B cell (primary cell): ENCODE measurements at regions not wholly inside any gene's neighbourhood (a gene's known extent, or its start where the extent isn't known, plus 50 kb on each side); places are given as distances from the start of the nearest gene placed in this dataset.
"Not testable (repeated sequence)": the region's sequence is repeated elsewhere in the genome, so short reads cannot be mapped to it uniquely, and the experiment has no call there.

Experiments
- ATAC-seq: fragments of 200-7000 bp; cut with Tn5 transposase; one replicate; pipeline ENCODE4 v1.10.0; 2021; ENCODE audit warnings: low read depth, mild to moderate bottlenecking, moderate number of reproducible peaks, moderate library complexity
- CTCF ChIA-PET: fragments of 350-600 bp; sonication (Branson Sonifier 250); formaldehyde crosslinking; loops from one replicate; lab custom pipeline; 2021; ENCODE audit warnings: antibody characterized with exemption, inconsistent platforms; lab: Charles Lee
- POLR2A ChIA-PET: fragments of 350-600 bp; sonication (Branson Sonifier 250); formaldehyde crosslinking; loops from one replicate; lab custom pipeline; 2021; ENCODE audit warnings: antibody characterized with exemption; lab: Charles Lee
- DNase-seq: peaks from one replicate; pipeline ENCODE4 v3.0.0; 2013
- H2AFZ ChIP-seq: 2 replicates; pipeline ENCODE4 v1.6.1; 2012; ENCODE audit warnings: mild to moderate bottlenecking, low read depth, low read length; ENCODE audit not compliant: insufficient read depth, poor library complexity, severe bottlenecking
- H3K27ac ChIP-seq, 2 donors: 1 replicate in 1 of 2; 2 replicates in 1 of 2; pipeline ENCODE4 v1.5.1; 2012 to 2013; ENCODE audit warnings: low read length in 2 of 2, mild to moderate bottlenecking in 2 of 2, moderate library complexity in 1 of 2
- H3K27me3 ChIP-seq, 4 experiments: fragments of 200-600 bp in 1 of 4; sonication (generic) in 1 of 4; replicated peaks in 1 of 4; 1 replicate in 2 of 4; 2 replicates in 2 of 4; pipeline versions ENCODE4 v1.6.1 to v1.7.0; 2013 to 2016; ENCODE audit warnings: low read length in 3 of 4, mild to moderate bottlenecking in 2 of 4, mixed read lengths in 1 of 4, moderate library complexity in 1 of 4; ENCODE audit not compliant: insufficient read depth in 4 of 4, control insufficient read depth in 3 of 4; ENCODE audit errors: control extremely low read depth in 1 of 4
- H3K36me3 ChIP-seq, 2 experiments: replicated peaks in 1 of 2; 1 replicate in 1 of 2; 2 replicates in 1 of 2; pipeline versions ENCODE4 v1.6.1 to v1.7.1; 2013; ENCODE audit warnings: low read length in 1 of 2; ENCODE audit not compliant: insufficient read depth in 2 of 2, control insufficient read depth in 1 of 2; ENCODE audit errors: control extremely low read depth in 1 of 2, extremely low read depth in 1 of 2
- H3K4me1 ChIP-seq, 2 donors: fragments of 200-600 bp in 1 of 2; sonication (generic) in 1 of 2; 1 replicate in 1 of 2; 2 replicates in 1 of 2; pipeline versions ENCODE4 v1.5.1 to v1.6.1; 2013 to 2017; ENCODE audit warnings: low read length in 2 of 2; ENCODE audit not compliant: control insufficient read depth in 2 of 2, insufficient read depth in 2 of 2
- H3K4me2 ChIP-seq: replicated peaks from 2 replicates; pipeline ENCODE3; 2012; ENCODE audit warnings: mild to moderate bottlenecking, low read depth, low read length; ENCODE audit not compliant: poor library complexity, severe bottlenecking
- H3K4me3 ChIP-seq, 5 experiments: fragments of 200-600 bp in 1 of 5; sonication (generic) in 1 of 5; 1 replicate in 3 of 5; 2 replicates in 2 of 5; pipeline versions ENCODE4 v1.5.1 to v1.7.0; 2011 to 2016; ENCODE audit warnings: low read length in 4 of 5, mild to moderate bottlenecking in 4 of 5, low read depth in 2 of 5, control low read depth in 1 of 5, moderate library complexity in 1 of 5; ENCODE audit not compliant: insufficient read depth in 1 of 5; ENCODE audit errors: control extremely low read depth in 1 of 5, extremely low read depth in 1 of 5
- H3K79me2 ChIP-seq: fragments of 200-600 bp; sonication (generic); one replicate; pipeline ENCODE4 v1.6.0; 2016; ENCODE audit warnings: low read length; ENCODE audit not compliant: control insufficient read depth, insufficient read depth
- H3K9ac ChIP-seq: fragments of 200-600 bp; sonication (generic); 2 replicates; pipeline ENCODE4 v1.6.1; 2017; ENCODE audit warnings: mild to moderate bottlenecking, low read length, moderate library complexity
- H3K9me3 ChIP-seq, 3 donors: one replicate each; pipeline versions ENCODE4 v1.6.1 to v1.7.1; 2013; ENCODE audit warnings: low read length in 2 of 3; ENCODE audit not compliant: control insufficient read depth in 2 of 3, insufficient read depth in 1 of 3; ENCODE audit errors: control extremely low read depth in 1 of 3
- H4K20me1 ChIP-seq: 2 replicates; pipeline ENCODE4 v1.6.0; 2012; ENCODE audit warnings: mild to moderate bottlenecking, low read length; ENCODE audit not compliant: insufficient read depth, control insufficient read depth, poor library complexity, severe bottlenecking
- H3K27ac Mint-ChIP-seq: one replicate; pipeline ENCODE4 v1.8.0; 2021; ENCODE audit warnings: mixed read lengths
- H3K27me3 Mint-ChIP-seq: one replicate; pipeline ENCODE4 v1.8.0; 2021; ENCODE audit warnings: mixed read lengths
- H3K4me1 Mint-ChIP-seq: one replicate; pipeline ENCODE4 v1.8.0; 2021; ENCODE audit warnings: mixed read lengths
- H3K4me3 Mint-ChIP-seq: one replicate; pipeline ENCODE4 v1.8.0; 2021; ENCODE audit warnings: mixed read lengths
- H3K9me3 Mint-ChIP-seq: one replicate; pipeline ENCODE4 v1.8.0; 2022; ENCODE audit warnings: mixed read lengths; ENCODE audit not compliant: insufficient read depth
- EZH2 ChIP-seq: IDR thresholded peaks from 2 replicates; pipeline ENCODE4 v1.6.1; 2012; ENCODE audit warnings: borderline replicate concordance, low read depth, mild to moderate bottlenecking, moderate library complexity, low read length; ENCODE audit not compliant: insufficient read depth, poor library complexity, severe bottlenecking
- WGBS: methylation state at CpG from one replicate; pipeline ENCODE4 v1.1.5; 2013; ENCODE audit warnings: missing lambda C conversion rate; ENCODE audit not compliant: insufficient coverage; 5-methylcytosine and 5-hydroxymethylcytosine counted together
- intact Hi-C: fragments of 100-400 bp; cut with micrococcal nuclease; formaldehyde crosslinking; loops from one replicate; pipeline ENCODE4 v1.10.0; 2022
- TF ChIP-seq, protein P1 (sequence below): fragments of 200-600 bp; IDR thresholded peaks from one replicate; pipeline ENCODE4 v1.8.0; 2022; ENCODE audit warnings: antibody characterized with exemption, mild to moderate bottlenecking

GRCh38 chr11:36736103-36736502, 138.1 kb upstream of the RAG2 start:
- no peak overlapping the region for H3K4me3 ChIP-seq
- no CpG with 5 or more reads among the region's 3 CpGs for whole genome bisulfite sequencing
- H3K9me3 Mint-ChIP-seq: no peaks in the 10 kb centered on the region
- POLR2A ChIA-PET: no interaction called here
- ATAC-seq (no peak), DNase-seq (no peak)
- no peaks in the 10 kb centered on the region for H3K9me3 ChIP-seq
- intact Hi-C loops: no loop called here
- H2AFZ ChIP-seq: no peak overlapping the region
- peaks cover 5% of the 10 kb centered on the region for H3K27me3 Mint-ChIP-seq
- H3K9ac ChIP-seq: no peak overlapping the region
- no peak overlapping the region for H3K4me3 Mint-ChIP-seq
- no peaks in the 10 kb centered on the region for H3K36me3 ChIP-seq
- H3K27ac ChIP-seq: no peak overlapping the region
- no peaks in the 10 kb centered on the region for H4K20me1 ChIP-seq
- TF ChIP-seq, protein P1, sequence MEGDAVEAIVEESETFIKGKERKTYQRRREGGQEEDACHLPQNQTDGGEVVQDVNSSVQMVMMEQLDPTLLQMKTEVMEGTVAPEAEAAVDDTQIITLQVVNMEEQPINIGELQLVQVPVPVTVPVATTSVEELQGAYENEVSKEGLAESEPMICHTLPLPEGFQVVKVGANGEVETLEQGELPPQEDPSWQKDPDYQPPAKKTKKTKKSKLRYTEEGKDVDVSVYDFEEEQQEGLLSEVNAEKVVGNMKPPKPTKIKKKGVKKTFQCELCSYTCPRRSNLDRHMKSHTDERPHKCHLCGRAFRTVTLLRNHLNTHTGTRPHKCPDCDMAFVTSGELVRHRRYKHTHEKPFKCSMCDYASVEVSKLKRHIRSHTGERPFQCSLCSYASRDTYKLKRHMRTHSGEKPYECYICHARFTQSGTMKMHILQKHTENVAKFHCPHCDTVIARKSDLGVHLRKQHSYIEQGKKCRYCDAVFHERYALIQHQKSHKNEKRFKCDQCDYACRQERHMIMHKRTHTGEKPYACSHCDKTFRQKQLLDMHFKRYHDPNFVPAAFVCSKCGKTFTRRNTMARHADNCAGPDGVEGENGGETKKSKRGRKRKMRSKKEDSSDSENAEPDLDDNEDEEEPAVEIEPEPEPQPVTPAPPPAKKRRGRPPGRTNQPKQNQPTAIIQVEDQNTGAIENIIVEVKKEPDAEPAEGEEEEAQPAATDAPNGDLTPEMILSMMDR: no peak
- no peak for TF ChIP-seq EZH2
- H3K79me2 ChIP-seq: no peaks in the 10 kb centered on the region
- H3K27ac Mint-ChIP-seq: no peak overlapping the region
- H3K4me2 ChIP-seq: no peak overlapping the region
- peaks cover 0 to 4% (median 0%) of the 10 kb centered on the region in 4 experiments for H3K27me3 ChIP-seq
- H3K4me1 Mint-ChIP-seq: peaks cover 5% of the 10 kb centered on the region
- H3K4me1 ChIP-seq: no peaks in the 10 kb centered on the region
- CTCF ChIA-PET: interaction anchor here (0.8 to 5.7 kb wide), 3 partner anchors 9 to 17 kb away, joined by 3 to 50 read pairs (median 4); no protein-coding TSS in a partner anchor

GRCh38 chr11:36733721-36734120, 135.7 kb upstream of the RAG2 start:
- WGBS: 98% methylated on average over 10 of the region's 10 CpGs
- H3K4me3 ChIP-seq, H4K20me1 ChIP-seq, H3K4me2 ChIP-seq, H3K27ac Mint-ChIP-seq, H3K4me1 Mint-ChIP-seq, DNase-seq, ATAC-seq, intact Hi-C loops, H3K9me3 ChIP-seq, H3K4me1 ChIP-seq, H2AFZ ChIP-seq, H3K9me3 Mint-ChIP-seq, H3K36me3 ChIP-seq, H3K27ac ChIP-seq, H3K4me3 Mint-ChIP-seq, H3K27me3 Mint-ChIP-seq, POLR2A ChIA-PET, H3K79me2 ChIP-seq, H3K9ac ChIP-seq, H3K27me3 ChIP-seq: not testable (repeated sequence)
- CTCF ChIA-PET: interaction anchor here (1.3 kb wide), 1 partner anchor 13 kb away, joined by 5 read pairs; no protein-coding TSS in a partner anchor
